DND-41 (cell line): ENCODE measurements at regions not wholly inside any gene's neighbourhood (a gene's known extent, or its start where the extent isn't known, plus 50 kb on each side); places are given as distances from the start of the nearest gene placed in this dataset.

Experiments
- ATAC-seq: fragments of 200-7000 bp; cut with Tn5 transposase; 3 replicates; pipeline ENCODE4 v1.9.1; 2021; ENCODE audit warnings: low read depth; ENCODE audit not compliant: insufficient read depth
- DNase-seq: peaks from one replicate; pipeline ENCODE4 v3.0.0-alpha.2; 2020
- H2AFZ ChIP-seq: 2 replicates; pipeline ENCODE4 v1.6.0; 2012; ENCODE audit warnings: low read depth, low read length
- H3K27ac ChIP-seq: 2 replicates; pipeline ENCODE4 v1.5.1; 2012; ENCODE audit warnings: low read length, inconsistent platforms
- H3K27me3 ChIP-seq: fragments of 200-600 bp; sonication (generic); 2 replicates; pipeline ENCODE4 v1.6.0; 2012; ENCODE audit warnings: low read length, mild to moderate bottlenecking, inconsistent platforms; ENCODE audit not compliant: insufficient read depth, poor library complexity
- H3K36me3 ChIP-seq: 2 replicates; pipeline ENCODE4 v1.5.1; 2012; ENCODE audit warnings: low read length, inconsistent platforms; ENCODE audit not compliant: insufficient read depth
- H3K4me1 ChIP-seq: 2 replicates; pipeline ENCODE4 v1.5.1; 2012; ENCODE audit warnings: mild to moderate bottlenecking, low read length; ENCODE audit not compliant: insufficient read depth
- H3K4me2 ChIP-seq: 2 replicates; pipeline ENCODE4 v1.6.0; 2012; ENCODE audit warnings: mild to moderate bottlenecking, moderate library complexity, low read length, inconsistent platforms; ENCODE audit not compliant: insufficient read depth
- H3K4me3 ChIP-seq, 2 experiments: fragments of 200-600 bp in 1 of 2; shearing (Covaris generic) in 1 of 2; 2 replicates each; pipeline ENCODE4 v1.5.1; 2012 to 2016; ENCODE audit warnings: inconsistent platforms in 2 of 2, low read length in 2 of 2, mild to moderate bottlenecking in 2 of 2, low read depth in 1 of 2, moderate library complexity in 1 of 2
- H3K79me2 ChIP-seq: 2 replicates; pipeline ENCODE4 v1.6.0; 2012; ENCODE audit warnings: low read length, inconsistent platforms; ENCODE audit not compliant: insufficient read depth
- H3K9ac ChIP-seq: 2 replicates; pipeline ENCODE4 v1.6.0; 2012; ENCODE audit warnings: low read depth, mild to moderate bottlenecking, inconsistent platforms, low read length, moderate library complexity
- H3K9me3 ChIP-seq: 2 replicates; pipeline ENCODE4 v1.5.1; 2012; ENCODE audit warnings: low read length, moderate library complexity, mild to moderate bottlenecking, inconsistent platforms; ENCODE audit not compliant: insufficient read depth, severe bottlenecking
- H4K20me1 ChIP-seq: 2 replicates; pipeline ENCODE4 v1.6.0; 2012; ENCODE audit warnings: low read length; ENCODE audit not compliant: insufficient read depth
- CTCF ChIP-seq: IDR thresholded peaks from 2 replicates; pipeline ENCODE4 v1.5.1; 2012; ENCODE audit warnings: borderline replicate concordance, low read length, moderate library complexity, mild to moderate bottlenecking; ENCODE audit not compliant: poor library complexity, severe bottlenecking; ENCODE audit errors: extremely low read depth
- EZH2 ChIP-seq: IDR thresholded peaks from 3 replicates; pipeline ENCODE4 v1.6.1; 2012; ENCODE audit warnings: borderline replicate concordance, low read depth, mild to moderate bottlenecking, moderate library complexity, low read length, inconsistent platforms; ENCODE audit not compliant: severe bottlenecking

GRCh38 chr12:47551426-47551851 lies 154.4 kb downstream of the RPAP3 start:
- DNase-seq (no peak), ATAC-seq (no peak)
- H3K36me3 ChIP-seq, result no peaks in the 10 kb centered on the region
- no peaks in the 10 kb centered on the region for H3K27me3 ChIP-seq
- no peak overlapping the region for H3K4me3 ChIP-seq
- peaks cover 5% of the 10 kb centered on the region for H3K9me3 ChIP-seq
- H4K20me1 ChIP-seq, result no peaks in the 10 kb centered on the region
- no peak overlapping the region for H3K4me2 ChIP-seq
- H3K79me2 ChIP-seq, result no peaks in the 10 kb centered on the region
- H2AFZ ChIP-seq, result no peak overlapping the region
- no peak overlapping the region for H3K27ac ChIP-seq
- H3K9ac ChIP-seq, result no peak overlapping the region
- H3K4me1 ChIP-seq, result peaks cover 22% of the 10 kb centered on the region
- no peak for TF ChIP-seq CTCF
- no peak for TF ChIP-seq EZH2

- H3K36me3 ChIP-seq, result no peaks in the 10 kb centered on the region
- TF ChIP-seq EZH2 (no peak), CTCF (no peak)
- DNase-seq, result peak; percentile 19
- H3K4me3 ChIP-seq, result no peak overlapping the region
- H3K9ac ChIP-seq, result no peak overlapping the region
- no peak overlapping the region for H3K27ac ChIP-seq
- no peaks in the 10 kb centered on the region for H3K79me2 ChIP-seq
- peaks cover 5% of the 10 kb centered on the region for H3K9me3 ChIP-seq
- H3K4me2 ChIP-seq, result no peak overlapping the region
- peaks cover 11% of the 10 kb centered on the region for H3K4me1 ChIP-seq
- no peaks in the 10 kb centered on the region for H3K27me3 ChIP-seq
- ATAC-seq, result no peak
- no peak overlapping the region for H2AFZ ChIP-seq
- H4K20me1 ChIP-seq, result no peaks in the 10 kb centered on the region
Measured at GRCh38 chr12:47549258-47549657, 156.6 kb downstream of the RPAP3 start.

- no peak for ATAC-seq
- no peak for TF ChIP-seq CTCF
- Histone ChIP-seq H3K4me1 (peaks cover 2% of the 10 kb centered on the region), H3K9me3 (peaks cover 5% of the 10 kb centered on the region), H3K36me3 (no peaks in the 10 kb centered on the region), H3K79me2 (no peaks in the 10 kb centered on the region), H3K27ac (no peak overlapping the region), H3K4me2 (no peak overlapping the region), H2AFZ (no peak overlapping the region), H3K9ac (no peak overlapping the region), H3K4me3 (no peak overlapping the region), H3K27me3 (no peaks in the 10 kb centered on the region), H4K20me1 (no peaks in the 10 kb centered on the region)
- no peak for DNase-seq
Measured at GRCh38 chr12:47548401-47548800, 157.4 kb downstream of the RPAP3 start.

GRCh38 chr12:47547077-47547476 lies 158.8 kb downstream of the RPAP3 start:
- ATAC-seq (no peak), DNase-seq (no peak)
- no peaks in the 10 kb centered on the region for H3K9me3 ChIP-seq
- H3K4me2 ChIP-seq, result no peak overlapping the region
- TF ChIP-seq CTCF (peak; percentile 13), EZH2 (no peak)
- H3K27ac ChIP-seq, result no peak overlapping the region
- H3K27me3 ChIP-seq, result no peaks in the 10 kb centered on the region
- H3K4me3 ChIP-seq, result no peak overlapping the region
- no peak overlapping the region for H3K9ac ChIP-seq
- no peaks in the 10 kb centered on the region for H3K4me1 ChIP-seq
- H2AFZ ChIP-seq, result no peak overlapping the region
- H3K79me2 ChIP-seq, result no peaks in the 10 kb centered on the region
- no peaks in the 10 kb centered on the region for H4K20me1 ChIP-seq
- no peaks in the 10 kb centered on the region for H3K36me3 ChIP-seq
